ENCODE measurements at regions not wholly inside any gene's neighbourhood (a gene's known extent, or its start where the extent isn't known, plus 50 kb on each side); places are given as distances from the start of the nearest gene placed in this dataset.
"Not testable (repeated sequence)": the region's sequence is repeated elsewhere in the genome, so short reads cannot be mapped to it uniquely, and the experiment has no call there.

GRCh38 chr4:164616961-164617360, 137.0 kb upstream of the SMIM31 start:
- no peak for DNase-seq
- H3K4me1 ChIP-seq, result no peaks in the 10 kb centered on the region
- H3K4me3 ChIP-seq, result no peak overlapping the region
- no peaks in the 10 kb centered on the region for H3K27me3 ChIP-seq
- no peaks in the 10 kb centered on the region for H3K36me3 ChIP-seq
- no peaks in the 10 kb centered on the region for H3K9me3 ChIP-seq (replicated peaks)
- no peak overlapping the region for H3K27ac ChIP-seq

- Histone ChIP-seq H3K4me1 (no peaks in the 10 kb centered on the region), H3K9me3 (replicated peaks) (no peaks in the 10 kb centered on the region), H3K36me3 (no peaks in the 10 kb centered on the region), H3K27ac (no peak overlapping the region), H3K27me3 (no peaks in the 10 kb centered on the region), H3K4me3 (no peak overlapping the region)
- DNase-seq, result peak in 1 of 2 experiments; percentile 3
Observed at GRCh38 chr4:164617426-164617825, 136.5 kb upstream of the SMIM31 start.

- Histone ChIP-seq H3K4me1 (no peaks in the 10 kb centered on the region), H3K27ac (no peak overlapping the region), H3K27me3 (no peaks in the 10 kb centered on the region), H3K4me3 (no peak overlapping the region), H3K9me3 (replicated peaks) (no peaks in the 10 kb centered on the region), H3K36me3 (no peaks in the 10 kb centered on the region)
- no peak for DNase-seq
Observed at GRCh38 chr4:164617911-164618310, 136.0 kb upstream of the SMIM31 start.

GRCh38 chr4:164621886-164622521, 131.9 kb upstream of the SMIM31 start:
- Histone ChIP-seq H3K9me3 (replicated peaks) (no peaks in the 10 kb centered on the region), H3K27ac (no peak overlapping the region), H3K4me3 (no peak overlapping the region), H3K36me3 (no peaks in the 10 kb centered on the region), H3K4me1 (no peaks in the 10 kb centered on the region), H3K27me3 (no peaks in the 10 kb centered on the region)
- DNase-seq, result no peak

GRCh38 chr4:164623099-164623498, 130.8 kb upstream of the SMIM31 start:
- no peak overlapping the region for H3K4me3 ChIP-seq
- H3K9me3 ChIP-seq (replicated peaks), result no peaks in the 10 kb centered on the region
- H3K4me1 ChIP-seq, result no peaks in the 10 kb centered on the region
- H3K27ac ChIP-seq, result no peak overlapping the region
- H3K36me3 ChIP-seq, result no peaks in the 10 kb centered on the region
- DNase-seq, result no peak
- no peaks in the 10 kb centered on the region for H3K27me3 ChIP-seq

GRCh38 chr4:164639001-164639400, 114.9 kb upstream of the SMIM31 start:
- H3K4me1 ChIP-seq, result no peaks in the 10 kb centered on the region
- no peaks in the 10 kb centered on the region for H3K9me3 ChIP-seq (replicated peaks)
- H3K27ac ChIP-seq, result no peak overlapping the region
- H3K4me3 ChIP-seq, result no peak overlapping the region
- no peak for DNase-seq
- H3K27me3 ChIP-seq, result no peaks in the 10 kb centered on the region
- no peaks in the 10 kb centered on the region for H3K36me3 ChIP-seq

- H3K9me3 ChIP-seq (replicated peaks), result no peaks in the 10 kb centered on the region
- no peaks in the 10 kb centered on the region for H3K27me3 ChIP-seq
- H3K36me3 ChIP-seq, result no peaks in the 10 kb centered on the region
- H3K4me3 ChIP-seq, result no peak overlapping the region
- DNase-seq, result no peak
- H3K27ac ChIP-seq, result no peak overlapping the region
- no peaks in the 10 kb centered on the region for H3K4me1 ChIP-seq
Observed at GRCh38 chr4:164648151-164648848, 105.6 kb upstream of the SMIM31 start.

- Histone ChIP-seq H3K27ac (no peak overlapping the region), H3K36me3 (no peaks in the 10 kb centered on the region), H3K4me3 (no peak overlapping the region), H3K4me1 (no peaks in the 10 kb centered on the region), H3K9me3 (replicated peaks) (no peaks in the 10 kb centered on the region), H3K27me3 (no peaks in the 10 kb centered on the region)
- no peak for DNase-seq
Observed at GRCh38 chr4:164648849-164649212, 105.1 kb upstream of the SMIM31 start.

GRCh38 chr4:164659765-164660164, 94.2 kb upstream of the SMIM31 start:
- no peak overlapping the region for H3K4me3 ChIP-seq
- H3K27me3 ChIP-seq, result no peaks in the 10 kb centered on the region
- no peaks in the 10 kb centered on the region for H3K4me1 ChIP-seq
- no peaks in the 10 kb centered on the region for H3K36me3 ChIP-seq
- no peak for DNase-seq
- H3K9me3 ChIP-seq (replicated peaks), result no peaks in the 10 kb centered on the region
- no peak overlapping the region for H3K27ac ChIP-seq

- H3K4me3 ChIP-seq; H3K27ac ChIP-seq; H3K36me3 ChIP-seq; H3K9me3 ChIP-seq (replicated peaks); H3K4me1 ChIP-seq; DNase-seq; H3K27me3 ChIP-seq: not testable (repeated sequence)
Observed at GRCh38 chr4:164676152-164676551, 77.8 kb upstream of the SMIM31 start.

- no peaks in the 10 kb centered on the region for H3K9me3 ChIP-seq (replicated peaks)
- no peaks in the 10 kb centered on the region for H3K4me1 ChIP-seq
- no peak overlapping the region for H3K27ac ChIP-seq
- no peaks in the 10 kb centered on the region for H3K27me3 ChIP-seq
- no peak overlapping the region for H3K4me3 ChIP-seq
- DNase-seq, result no peak
- no peaks in the 10 kb centered on the region for H3K36me3 ChIP-seq
Observed at GRCh38 chr4:164683040-164683439, 70.9 kb upstream of the SMIM31 start.

- no peaks in the 10 kb centered on the region for H3K4me1 ChIP-seq
- H3K27ac ChIP-seq, result no peak overlapping the region
- no peaks in the 10 kb centered on the region for H3K9me3 ChIP-seq (replicated peaks)
- H3K36me3 ChIP-seq, result no peaks in the 10 kb centered on the region
- no peak for DNase-seq
- H3K4me3 ChIP-seq, result no peak overlapping the region
- H3K27me3 ChIP-seq, result no peaks in the 10 kb centered on the region
Observed at GRCh38 chr4:164695650-164696049, 58.3 kb upstream of the SMIM31 start.

- no peak overlapping the region for H3K4me3 ChIP-seq
- H3K27ac ChIP-seq, result no peak overlapping the region
- H3K9me3 ChIP-seq (replicated peaks), result no peaks in the 10 kb centered on the region
- no peaks in the 10 kb centered on the region for H3K27me3 ChIP-seq
- H3K36me3 ChIP-seq, result no peaks in the 10 kb centered on the region
- H3K4me1 ChIP-seq, result no peaks in the 10 kb centered on the region
- peak; percentile 16 to 60 for DNase-seq
Observed at GRCh38 chr4:164700471-164700870, 53.5 kb upstream of the SMIM31 start.

- DNase-seq, result no peak
- Histone ChIP-seq H3K27ac (no peak overlapping the region), H3K27me3 (no peaks in the 10 kb centered on the region), H3K4me1 (no peaks in the 10 kb centered on the region), H3K36me3 (no peaks in the 10 kb centered on the region), H3K9me3 (replicated peaks) (no peaks in the 10 kb centered on the region), H3K4me3 (no peak overlapping the region)
Observed at GRCh38 chr4:164701665-164702064, 52.3 kb upstream of the SMIM31 start.
